Iris pigment epithelial cell (primary cell): ENCODE measurements at regions not wholly inside any gene's neighbourhood (a gene's known extent, or its start where the extent isn't known, plus 50 kb on each side); places are given as distances from the start of the nearest gene placed in this dataset.

Experiments
- DNase-seq: peaks from one replicate; pipeline ENCODE4 v3.0.0-alpha.2; 2011; ENCODE audit warnings: low read depth

DNA sequence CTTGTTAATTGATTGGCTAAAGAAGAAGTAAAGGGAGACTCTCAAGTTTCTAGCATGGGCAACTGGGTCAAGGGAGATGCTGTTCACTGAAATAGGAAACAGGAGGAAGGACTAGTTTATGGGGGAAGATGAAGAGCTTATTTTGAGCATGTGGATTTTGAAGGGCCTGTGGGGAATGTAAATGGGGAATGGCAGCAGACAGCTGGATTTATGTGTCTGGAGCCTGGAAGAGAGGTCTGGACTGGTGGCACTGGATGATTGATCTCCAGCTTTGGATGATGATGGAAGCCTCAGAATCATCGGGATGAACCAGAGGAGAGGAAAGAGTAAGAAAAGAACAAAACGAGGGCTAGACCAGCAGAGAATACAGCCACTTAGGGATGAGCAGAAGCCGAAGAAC lies 54.9 kb upstream of the ENAH start:
- DNase-seq: no peak

DNA sequence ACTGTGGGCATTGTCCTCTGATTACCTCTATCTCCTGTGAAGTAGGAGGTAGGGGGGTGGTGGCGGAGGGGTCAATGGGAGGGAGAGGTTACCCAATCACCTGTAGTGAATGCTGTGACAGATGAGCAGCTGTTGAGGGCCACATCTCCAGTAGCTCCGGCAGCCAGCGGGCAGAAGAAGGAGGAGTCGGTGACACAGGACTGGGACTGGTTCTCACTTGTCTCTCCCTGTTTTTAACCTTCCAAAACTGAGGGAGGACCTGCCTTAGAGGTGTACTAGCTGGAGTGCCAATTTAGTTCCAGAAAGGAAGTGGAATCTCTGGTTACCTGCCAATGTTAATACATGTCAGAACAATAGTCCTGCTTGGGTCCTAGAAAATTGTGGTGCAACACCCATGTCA lies 56.2 kb upstream of the ENAH start:
- no peak for DNase-seq

DNA sequence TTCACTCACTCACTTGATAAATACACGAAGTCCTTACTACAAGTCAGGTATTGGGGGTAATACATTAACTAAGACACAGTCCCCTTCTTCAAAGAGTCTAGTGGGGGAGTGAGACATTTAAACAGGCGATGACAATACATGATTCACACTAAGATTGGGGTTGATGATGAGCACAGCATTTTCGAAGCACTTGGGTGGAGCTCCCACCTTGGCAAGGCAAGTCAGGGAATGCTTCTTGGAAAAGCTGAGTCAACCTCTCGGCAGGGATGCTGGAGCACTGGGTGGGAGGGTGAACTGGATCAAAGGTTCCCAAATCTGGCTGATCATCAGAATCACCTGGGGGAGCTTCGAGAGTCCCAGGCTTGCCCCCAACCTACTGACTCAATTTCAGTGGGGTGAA lies 57.9 kb upstream of the ENAH start:
- DNase-seq: peak; percentile 26

DNA sequence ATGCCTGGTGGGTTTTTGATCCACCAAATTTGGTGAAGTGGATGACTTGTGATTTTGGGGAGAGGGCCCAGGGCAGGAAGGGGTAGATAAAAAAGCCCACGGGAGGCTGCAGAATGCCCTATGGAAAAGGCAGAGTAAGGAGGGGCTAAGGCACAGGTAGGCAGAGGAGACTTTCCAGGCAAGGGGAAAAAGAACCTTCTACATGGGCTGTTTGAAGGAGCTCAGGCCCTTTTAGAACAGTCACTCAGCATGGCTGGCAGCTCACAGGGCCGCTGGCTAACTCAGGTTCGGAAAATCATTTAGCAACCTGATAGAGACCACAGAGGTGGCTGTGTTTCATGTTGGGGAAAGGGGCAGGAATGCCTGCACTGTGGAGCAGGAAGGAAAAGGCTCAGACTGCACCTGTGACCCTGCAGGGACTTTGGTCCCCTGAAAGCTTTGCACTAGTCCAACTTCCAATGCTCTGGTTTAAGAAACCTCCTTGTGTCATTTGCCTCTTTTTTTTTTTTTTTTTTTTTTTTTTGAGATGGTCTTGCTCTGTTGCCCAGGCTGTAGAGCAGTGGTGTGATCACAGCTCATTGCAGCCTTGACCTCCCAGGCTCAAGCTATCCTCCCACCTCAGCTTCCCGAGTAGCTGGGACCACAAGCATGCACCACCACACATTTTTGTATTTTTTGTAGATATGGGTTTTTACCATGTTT lies 58.5 kb upstream of the ENAH start:
- no peak for DNase-seq

GRCh38 chr1:225712391-225712790 lies 59.5 kb upstream of the ENAH start:
- DNase-seq: no peak

DNA sequence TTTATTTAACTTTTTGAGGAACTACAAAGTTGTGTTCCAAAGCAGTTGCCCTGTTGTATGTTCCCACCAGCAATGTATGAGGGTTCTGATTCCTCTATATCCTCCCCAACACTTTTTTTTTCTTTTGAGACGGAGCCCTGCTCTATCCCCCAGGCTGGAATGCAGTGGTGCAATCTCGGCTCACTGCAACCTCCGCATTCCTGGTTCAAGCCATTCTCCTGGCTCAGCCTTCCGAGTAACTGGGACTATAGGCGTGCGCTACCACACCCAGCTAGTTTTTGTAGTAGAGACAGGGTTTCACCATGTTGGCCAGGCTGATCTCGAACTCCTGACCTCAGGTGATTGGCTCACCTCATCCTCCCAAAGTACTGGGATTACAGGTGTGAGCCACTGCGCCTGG lies 60.4 kb upstream of the ENAH start:
- no peak for DNase-seq

DNA sequence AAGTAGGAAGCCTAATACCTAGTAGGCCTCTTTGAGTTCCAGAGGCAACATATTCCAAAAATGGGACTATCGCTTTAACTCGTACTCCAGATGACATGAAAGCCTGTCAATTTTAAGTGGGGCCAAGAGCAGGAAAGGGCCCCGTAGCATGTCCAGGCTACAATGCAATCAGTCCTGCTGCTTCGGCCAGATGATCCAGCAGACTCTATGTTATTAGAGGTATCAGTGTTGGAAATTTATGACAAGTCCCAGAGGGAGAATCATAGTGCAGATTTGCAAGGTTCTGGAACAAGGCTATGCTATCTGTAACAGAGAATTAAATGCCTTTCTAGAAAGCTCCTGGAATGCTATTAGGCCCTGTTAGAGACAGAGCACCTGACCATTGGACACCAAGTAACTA lies 56.7 kb upstream of the SRP9 start:
- DNase-seq: no peak

DNA sequence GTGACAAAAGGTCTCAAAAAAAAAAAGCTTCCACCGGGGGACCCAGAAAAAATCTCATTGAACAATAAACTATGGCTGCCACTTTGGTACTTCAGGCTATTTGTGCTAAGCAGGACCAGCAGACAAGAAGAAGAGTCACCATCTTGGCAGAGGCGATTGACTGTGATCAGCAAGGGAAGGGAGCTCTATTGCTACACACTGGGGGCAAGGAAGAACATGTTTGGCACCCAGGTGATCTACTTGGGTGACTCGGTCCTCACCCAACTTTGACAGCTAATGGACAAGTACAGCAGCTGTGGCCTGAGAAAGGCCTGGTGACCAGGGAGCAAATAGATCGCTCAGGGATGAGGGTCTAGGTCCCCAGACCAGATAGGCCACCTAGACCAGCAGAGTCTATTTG lies 53.4 kb upstream of the SRP9 start:
- DNase-seq: no peak
